Smooth muscle cell (in vitro differentiated cells): ENCODE measurements at regions not wholly inside any gene's neighbourhood (a gene's known extent, or its start where the extent isn't known, plus 50 kb on each side); places are given as distances from the start of the nearest gene placed in this dataset.

Source experiments
- DNase-seq: peaks from one replicate; lab custom pipeline; 2025; ENCODE audit not compliant: unreplicated experiment; lab: John Stamatoyannopoulos, UW
- H2AFZ ChIP-seq: fragments of 200-600 bp; sonication (generic); 2 replicates; pipeline ENCODE4 v1.6.0; 2016; ENCODE audit warnings: antibody characterized with exemption, low read depth, mild to moderate bottlenecking
- H3F3A ChIP-seq: fragments of 200-600 bp; sonication (generic); 2 replicates; pipeline ENCODE4 v1.6.0; 2017; ENCODE audit warnings: antibody characterized with exemption, low read depth
- H3K27ac ChIP-seq: fragments of 200-600 bp; sonication (generic); 2 replicates; pipeline ENCODE4 v1.5.1; 2016; ENCODE audit warnings: low read depth, mild to moderate bottlenecking
- H3K27me3 ChIP-seq: fragments of 200-600 bp; sonication (generic); 2 replicates; pipeline ENCODE4 v1.6.1; 2016; ENCODE audit warnings: low read depth, mild to moderate bottlenecking
- H3K36me3 ChIP-seq: fragments of 200-600 bp; sonication (generic); 2 replicates; pipeline ENCODE4 v1.5.1; 2016; ENCODE audit warnings: low read depth
- H3K4me1 ChIP-seq: fragments of 200-600 bp; sonication (generic); 2 replicates; pipeline ENCODE4 v1.5.1; 2016; ENCODE audit warnings: low read depth
- H3K4me2 ChIP-seq: fragments of 200-600 bp; sonication (generic); 2 replicates; pipeline ENCODE4 v1.6.0; 2016; ENCODE audit warnings: mild to moderate bottlenecking
- H3K4me3 ChIP-seq: fragments of 200-600 bp; sonication (generic); 2 replicates; pipeline ENCODE4 v1.5.1; 2016; ENCODE audit warnings: mild to moderate bottlenecking
- H3K79me2 ChIP-seq: fragments of 200-600 bp; sonication (generic); 2 replicates; pipeline ENCODE4 v1.6.0; 2016; ENCODE audit warnings: low read depth, mild to moderate bottlenecking
- H3K9ac ChIP-seq: fragments of 200-600 bp; sonication (generic); 2 replicates; pipeline ENCODE4 v1.6.0; 2016; ENCODE audit warnings: low read depth
- H3K9me3 ChIP-seq: fragments of 200-600 bp; sonication (generic); replicated peaks from 2 replicates; pipeline ENCODE4 v1.5.1; 2016; ENCODE audit warnings: low read depth
- H4K20me1 ChIP-seq: fragments of 200-600 bp; sonication (generic); 2 replicates; pipeline ENCODE4 v1.6.0; 2016; ENCODE audit warnings: low read depth
- WGBS: methylation state at CpG from one replicate; pipeline ENCODE4 v1.1.7; 2016; ENCODE audit warnings: low lambda C conversion rate; 5-methylcytosine and 5-hydroxymethylcytosine counted together
- TF ChIP-seq, protein P1 (sequence below): fragments of 200-600 bp; sonication (generic); IDR thresholded peaks from 2 replicates; pipeline ENCODE4 v1.5.1; 2017; ENCODE audit warnings: borderline replicate concordance, mild to moderate bottlenecking, antibody characterized with exemption; ENCODE audit not compliant: insufficient read depth, poor library complexity, severe bottlenecking

DNA sequence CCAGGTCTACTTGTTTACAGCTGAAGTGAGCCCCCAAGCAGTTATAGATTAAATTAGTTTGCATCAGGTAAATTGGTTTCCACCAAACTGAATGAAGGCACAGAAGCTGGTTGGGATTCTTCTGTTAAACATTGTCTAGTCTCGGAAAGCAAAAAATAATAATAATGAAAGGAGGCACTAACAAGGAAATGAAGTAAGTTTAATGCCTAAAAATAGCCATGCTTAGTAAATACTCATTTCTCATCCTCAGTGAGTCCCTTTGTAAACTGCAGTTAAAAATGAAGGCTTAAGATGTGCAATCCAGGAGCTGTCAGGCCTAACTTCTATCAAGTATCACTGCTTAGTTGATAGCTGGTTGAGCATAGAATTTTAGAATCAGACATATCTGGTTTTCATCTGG is 113.5 kb downstream of the BTG1 start:
- peaks cover 6% of the 10 kb centered on the region for H3K4me1 ChIP-seq
- DNase-seq = no peak
- no peak overlapping the region for H2AFZ ChIP-seq
- no peaks in the 10 kb centered on the region for H3K27me3 ChIP-seq
- H3K4me3 ChIP-seq = no peak overlapping the region
- no peaks in the 10 kb centered on the region for H3K79me2 ChIP-seq
- H3F3A ChIP-seq = no peaks in the 10 kb centered on the region
- no peak overlapping the region for H3K4me2 ChIP-seq
- no peak overlapping the region for H3K9ac ChIP-seq
- H3K27ac ChIP-seq = no peak overlapping the region
- no peaks in the 10 kb centered on the region for H4K20me1 ChIP-seq
- no peaks in the 10 kb centered on the region for H3K9me3 ChIP-seq
- 90% methylated on average over 1 of the region's 1 CpG for WGBS
- H3K36me3 ChIP-seq = no peaks in the 10 kb centered on the region
- TF ChIP-seq, protein P1, sequence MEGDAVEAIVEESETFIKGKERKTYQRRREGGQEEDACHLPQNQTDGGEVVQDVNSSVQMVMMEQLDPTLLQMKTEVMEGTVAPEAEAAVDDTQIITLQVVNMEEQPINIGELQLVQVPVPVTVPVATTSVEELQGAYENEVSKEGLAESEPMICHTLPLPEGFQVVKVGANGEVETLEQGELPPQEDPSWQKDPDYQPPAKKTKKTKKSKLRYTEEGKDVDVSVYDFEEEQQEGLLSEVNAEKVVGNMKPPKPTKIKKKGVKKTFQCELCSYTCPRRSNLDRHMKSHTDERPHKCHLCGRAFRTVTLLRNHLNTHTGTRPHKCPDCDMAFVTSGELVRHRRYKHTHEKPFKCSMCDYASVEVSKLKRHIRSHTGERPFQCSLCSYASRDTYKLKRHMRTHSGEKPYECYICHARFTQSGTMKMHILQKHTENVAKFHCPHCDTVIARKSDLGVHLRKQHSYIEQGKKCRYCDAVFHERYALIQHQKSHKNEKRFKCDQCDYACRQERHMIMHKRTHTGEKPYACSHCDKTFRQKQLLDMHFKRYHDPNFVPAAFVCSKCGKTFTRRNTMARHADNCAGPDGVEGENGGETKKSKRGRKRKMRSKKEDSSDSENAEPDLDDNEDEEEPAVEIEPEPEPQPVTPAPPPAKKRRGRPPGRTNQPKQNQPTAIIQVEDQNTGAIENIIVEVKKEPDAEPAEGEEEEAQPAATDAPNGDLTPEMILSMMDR = no peak

DNA sequence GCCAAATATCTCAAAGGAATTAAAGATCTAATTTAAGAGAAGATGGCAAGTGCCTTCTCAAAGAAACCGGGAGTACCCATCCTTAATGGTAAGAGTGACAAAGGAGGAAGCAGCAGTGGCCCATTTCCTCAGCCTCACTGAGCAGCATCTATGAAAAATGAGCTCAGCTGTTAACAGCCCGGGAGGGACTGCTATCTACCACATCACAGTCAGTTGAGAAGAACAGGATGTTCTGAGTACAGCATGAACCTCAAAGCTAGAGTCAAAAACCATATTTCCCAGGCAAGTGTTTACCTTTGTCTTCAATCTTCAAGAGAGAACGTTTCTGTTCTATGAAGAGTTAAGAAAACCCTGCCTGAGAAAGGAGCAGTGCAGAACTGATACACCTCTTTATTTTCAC is 115.0 kb downstream of the BTG1 start:
- Histone ChIP-seq H3K9me3 (no peaks in the 10 kb centered on the region), H3K4me1 (peaks cover 6% of the 10 kb centered on the region), H3K4me3 (no peak overlapping the region), H3F3A (no peaks in the 10 kb centered on the region), H3K27me3 (no peaks in the 10 kb centered on the region), H3K9ac (no peak overlapping the region), H3K4me2 (no peak overlapping the region), H4K20me1 (no peaks in the 10 kb centered on the region), H3K79me2 (no peaks in the 10 kb centered on the region), H3K36me3 (no peaks in the 10 kb centered on the region), H3K27ac (no peak overlapping the region), H2AFZ (no peak overlapping the region)
- WGBS = 71% methylated on average over 3 of the region's 3 CpGs
- TF ChIP-seq, protein P1 = no peak
- DNase-seq = no peak

DNA sequence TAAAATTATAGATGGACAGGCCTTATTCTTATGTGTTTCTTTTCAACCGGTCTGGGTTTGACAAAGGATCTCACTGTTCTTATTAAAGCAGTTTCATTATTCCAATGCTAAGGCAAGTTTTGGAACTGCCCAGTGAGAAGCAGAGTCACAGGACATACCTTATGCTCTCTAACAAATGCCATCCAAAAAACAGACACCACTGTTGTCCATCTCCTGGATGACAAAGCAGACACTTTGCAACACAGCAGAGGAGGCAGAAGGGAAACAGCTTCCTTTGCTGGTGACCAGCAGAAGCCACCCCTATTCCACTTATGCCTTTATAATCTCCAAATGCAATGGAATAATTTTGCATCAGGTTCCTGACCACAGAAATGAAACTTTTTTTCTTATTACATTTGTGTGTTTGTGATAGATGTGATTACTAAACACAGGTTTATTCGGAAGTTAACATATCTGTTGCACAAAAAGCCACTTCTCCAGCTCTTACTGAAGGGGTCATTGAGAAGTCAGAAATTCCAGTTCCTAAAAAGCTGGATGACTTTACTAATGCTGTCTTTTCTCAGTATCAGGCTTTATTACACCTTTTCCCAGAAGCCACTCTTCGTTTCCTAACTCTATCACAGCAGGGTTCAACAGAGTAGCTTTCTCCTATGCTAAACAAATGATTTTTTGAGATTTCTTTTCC is 115.6 kb downstream of the BTG1 start:
- Histone ChIP-seq H4K20me1 (no peaks in the 10 kb centered on the region), H3K27me3 (no peaks in the 10 kb centered on the region), H3K4me2 (no peak overlapping the region), H3K36me3 (no peaks in the 10 kb centered on the region), H3K79me2 (no peaks in the 10 kb centered on the region), H2AFZ (no peak overlapping the region), H3K4me1 (peaks cover 5% of the 10 kb centered on the region), H3F3A (no peaks in the 10 kb centered on the region), H3K9ac (no peak overlapping the region), H3K9me3 (no peaks in the 10 kb centered on the region), H3K27ac (no peak overlapping the region), H3K4me3 (no peak overlapping the region)
- no peak for DNase-seq
- WGBS = 93% methylated on average over 3 of the region's 3 CpGs
- TF ChIP-seq, protein P1 = no peak

DNA sequence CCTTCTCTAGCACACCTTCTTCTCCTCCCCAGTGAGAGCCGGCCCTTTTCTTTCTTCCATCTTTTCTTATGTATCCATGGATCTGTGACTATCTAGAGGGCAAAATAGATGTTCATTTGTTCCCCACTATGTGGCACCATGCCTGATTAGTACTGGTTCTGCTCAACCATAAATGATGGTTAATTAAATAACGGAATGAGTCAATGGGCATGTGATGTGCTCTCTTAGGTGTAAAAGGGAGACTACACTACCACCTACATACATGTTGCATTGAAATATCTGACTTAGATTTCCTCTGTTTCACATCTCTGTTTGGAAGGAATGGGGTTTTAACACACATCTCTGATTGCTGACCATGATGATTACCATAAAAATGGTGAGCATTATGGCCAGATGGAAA is 116.5 kb downstream of the BTG1 start:
- H3K4me1 ChIP-seq = no peaks in the 10 kb centered on the region
- no peak overlapping the region for H3K27ac ChIP-seq
- H3K9ac ChIP-seq = no peak overlapping the region
- no peaks in the 10 kb centered on the region for H3K27me3 ChIP-seq
- H3F3A ChIP-seq = no peaks in the 10 kb centered on the region
- no peak overlapping the region for H3K4me2 ChIP-seq
- H2AFZ ChIP-seq = no peak overlapping the region
- H4K20me1 ChIP-seq = no peaks in the 10 kb centered on the region
- no peak overlapping the region for H3K4me3 ChIP-seq
- H3K36me3 ChIP-seq = no peaks in the 10 kb centered on the region
- TF ChIP-seq, protein P1 = no peak
- no peaks in the 10 kb centered on the region for H3K9me3 ChIP-seq
- 100% methylated on average over 2 of the region's 2 CpGs for WGBS
- no peak for DNase-seq
- H3K79me2 ChIP-seq = no peaks in the 10 kb centered on the region
